LNCaP clone FGC (cell line): ENCODE measurements at regions not wholly inside any gene's neighbourhood (a gene's known extent, or its start where the extent isn't known, plus 50 kb on each side); places are given as distances from the start of the nearest gene placed in this dataset.

Experiments used
- DNase-seq: peaks from one replicate; pipeline ENCODE4 v3.0.0-alpha.2; 2011; ENCODE audit warnings: low read depth
- H3K4me3 ChIP-seq: 2 replicates; pipeline ENCODE4 v1.5.1; 2011; ENCODE audit warnings: mild to moderate bottlenecking, low read depth, low read length, control low read depth
- CTCF ChIP-seq: IDR thresholded peaks from 2 replicates; pipeline ENCODE4 v1.5.1; 2012; ENCODE audit warnings: mild to moderate bottlenecking; ENCODE audit not compliant: control insufficient read depth, insufficient read depth; ENCODE audit errors: extremely low read depth

- TF ChIP-seq CTCF, result no peak
- DNase-seq, result no peak
- no peak overlapping the region for H3K4me3 ChIP-seq
Observed at GRCh38 chrX:10102046-10102704, 54.6 kb upstream of the CLCN4 start.

- no peak for DNase-seq
- TF ChIP-seq CTCF, result no peak
- no peak overlapping the region for H3K4me3 ChIP-seq
Observed at GRCh38 chrX:10103023-10103422, 53.8 kb upstream of the CLCN4 start.

GRCh38 chrX:10104958-10105658, 51.7 kb upstream of the CLCN4 start:
- TF ChIP-seq CTCF, result no peak
- DNase-seq, result no peak
- H3K4me3 ChIP-seq, result no peak overlapping the region

- no peak for TF ChIP-seq CTCF
- no peak overlapping the region for H3K4me3 ChIP-seq
- no peak for DNase-seq
Observed at GRCh38 chrX:10106806-10107205, 50.0 kb upstream of the CLCN4 start.
